Transverse colon (tissue), 3 donors: ENCODE measurements at regions not wholly inside any gene's neighbourhood (a gene's known extent, or its start where the extent isn't known, plus 50 kb on each side); places are given as distances from the start of the nearest gene placed in this dataset.
A peak's percentile ranks its signal among the peaks of the same experiment; 100 is the strongest.

Experiments used
- EP300 ChIP-seq: sonication (generic); formaldehyde crosslinking; IDR thresholded peaks from one replicate; pipeline ENCODE4 v1.6.1; 2017; ENCODE audit warnings: antibody characterized with exemption, low read depth
- TF ChIP-seq, protein P1 (sequence below), 5 experiments: fragments of 200-600 bp in 3 of 5; fragments of 450-650 bp in 2 of 5; sonication (generic) in 3 of 5; IDR thresholded peaks; 1 replicate in 2 of 5; 2 replicates in 3 of 5; pipeline ENCODE4 v1.5.1; 2016 to 2017; ENCODE audit warnings: antibody characterized with exemption in 5 of 5, inconsistent platforms in 3 of 5, mild to moderate bottlenecking in 2 of 5, moderate library complexity in 1 of 5

DNA sequence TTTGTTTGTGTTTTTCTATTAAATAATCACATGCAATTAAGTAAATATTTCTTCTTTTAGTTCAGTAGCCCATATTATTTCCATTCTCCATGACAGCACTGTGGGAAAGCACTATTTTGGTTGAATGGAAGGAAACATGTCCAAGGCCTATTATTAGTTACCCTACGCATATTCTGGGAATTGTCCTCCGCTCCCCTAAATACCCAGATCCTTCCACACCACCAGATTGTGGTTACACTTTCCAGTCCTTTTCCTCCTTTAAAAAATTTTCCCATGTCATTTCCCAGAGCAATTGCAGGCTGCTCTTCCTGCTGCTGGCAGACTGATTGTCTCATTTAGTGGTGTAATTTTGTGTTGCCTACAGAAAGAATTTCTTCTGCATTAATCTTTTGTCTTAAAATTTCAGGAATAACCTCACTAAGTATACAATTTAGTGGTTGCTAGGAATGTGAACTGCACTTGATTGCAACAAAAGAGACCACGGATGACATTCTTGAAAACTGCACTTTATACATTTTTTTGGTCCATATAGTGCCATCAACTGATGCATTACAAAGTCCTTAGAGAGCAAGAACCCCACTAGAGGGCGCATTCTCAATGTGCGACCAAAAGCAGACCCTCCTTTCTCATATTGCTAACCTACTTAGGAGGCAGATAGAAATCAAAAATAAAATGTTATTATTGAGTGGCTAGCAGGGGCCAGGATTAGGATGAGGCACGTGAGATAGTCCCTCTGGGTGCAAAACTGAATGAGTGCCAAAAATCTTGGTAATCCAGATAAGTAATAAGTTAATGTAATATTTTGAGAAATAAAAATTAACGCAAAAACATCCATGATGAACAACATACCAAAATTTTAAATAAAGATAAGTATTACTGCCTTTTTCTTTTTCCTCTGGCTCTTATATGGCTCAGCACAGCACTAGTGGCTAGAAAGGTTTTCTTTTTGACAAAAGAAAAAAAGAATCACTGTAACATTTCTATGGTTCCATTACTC, 98.8 kb upstream of the IQCM start:
- no peak for TF ChIP-seq EP300
- TF ChIP-seq, protein P1, sequence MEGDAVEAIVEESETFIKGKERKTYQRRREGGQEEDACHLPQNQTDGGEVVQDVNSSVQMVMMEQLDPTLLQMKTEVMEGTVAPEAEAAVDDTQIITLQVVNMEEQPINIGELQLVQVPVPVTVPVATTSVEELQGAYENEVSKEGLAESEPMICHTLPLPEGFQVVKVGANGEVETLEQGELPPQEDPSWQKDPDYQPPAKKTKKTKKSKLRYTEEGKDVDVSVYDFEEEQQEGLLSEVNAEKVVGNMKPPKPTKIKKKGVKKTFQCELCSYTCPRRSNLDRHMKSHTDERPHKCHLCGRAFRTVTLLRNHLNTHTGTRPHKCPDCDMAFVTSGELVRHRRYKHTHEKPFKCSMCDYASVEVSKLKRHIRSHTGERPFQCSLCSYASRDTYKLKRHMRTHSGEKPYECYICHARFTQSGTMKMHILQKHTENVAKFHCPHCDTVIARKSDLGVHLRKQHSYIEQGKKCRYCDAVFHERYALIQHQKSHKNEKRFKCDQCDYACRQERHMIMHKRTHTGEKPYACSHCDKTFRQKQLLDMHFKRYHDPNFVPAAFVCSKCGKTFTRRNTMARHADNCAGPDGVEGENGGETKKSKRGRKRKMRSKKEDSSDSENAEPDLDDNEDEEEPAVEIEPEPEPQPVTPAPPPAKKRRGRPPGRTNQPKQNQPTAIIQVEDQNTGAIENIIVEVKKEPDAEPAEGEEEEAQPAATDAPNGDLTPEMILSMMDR (IDR thresholded peaks at IDR 0.05): peak; percentile 35 to 60 (median 41)
